ENCODE measurements at regions not wholly inside any gene's neighbourhood (a gene's known extent, or its start where the extent isn't known, plus 50 kb on each side); places are given as distances from the start of the nearest gene placed in this dataset.

DNA sequence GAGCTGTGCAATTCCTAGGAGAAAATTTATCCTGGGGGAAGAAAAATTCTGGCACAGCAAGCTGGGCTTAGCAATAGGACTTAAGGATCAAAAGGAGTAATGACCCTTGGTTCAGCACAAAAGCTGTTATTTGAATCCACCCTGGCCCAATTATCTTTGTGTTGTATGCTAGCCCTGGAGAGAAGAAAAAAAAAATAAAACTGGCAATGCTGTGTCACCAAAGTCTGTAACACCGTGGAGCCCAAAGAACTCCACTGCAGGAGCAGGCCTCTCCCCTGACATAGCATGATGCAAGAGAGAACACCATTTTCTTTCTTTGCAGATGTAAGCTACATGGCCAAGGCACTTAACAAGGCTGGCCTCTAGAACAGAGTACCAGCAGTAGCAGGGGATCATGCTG lies 63.0 kb upstream of the ARHGAP5 start:
- no peaks in the 10 kb centered on the region for H3K79me2 ChIP-seq (ENCODE audit: insufficient read depth, low read length)
- no peaks in the 10 kb centered on the region for H3K27me3 ChIP-seq (ENCODE audit: low read length)
- H3K27ac ChIP-seq (ENCODE audit: low read depth, low read length): no peak overlapping the region
- no peak overlapping the region for H3K9ac ChIP-seq (ENCODE audit: low read length)
- no peak overlapping the region for H3K4me2 ChIP-seq (ENCODE audit: low read depth, low read length, poor library complexity, severe bottlenecking)
- no peak overlapping the region for H2AFZ ChIP-seq (ENCODE audit: low read depth, low read length, severe bottlenecking)
- H4K20me1 ChIP-seq (ENCODE audit: low read depth, low read length): no peaks in the 10 kb centered on the region
- no peak overlapping the region for H3K4me3 ChIP-seq (ENCODE audit: insufficient read depth, low read length, poor library complexity, severe bottlenecking)
- no peaks in the 10 kb centered on the region for H3K9me2 ChIP-seq (replicated peaks; ENCODE audit: insufficient read depth, low read length)
- H3K36me3 ChIP-seq (ENCODE audit: low read length): no peaks in the 10 kb centered on the region
- TF ChIP-seq EZH2phosphoT487 (conservative IDR thresholded peaks at IDR 0.05; ENCODE audit: low read length): no peak
- TF ChIP-seq, protein P1, sequence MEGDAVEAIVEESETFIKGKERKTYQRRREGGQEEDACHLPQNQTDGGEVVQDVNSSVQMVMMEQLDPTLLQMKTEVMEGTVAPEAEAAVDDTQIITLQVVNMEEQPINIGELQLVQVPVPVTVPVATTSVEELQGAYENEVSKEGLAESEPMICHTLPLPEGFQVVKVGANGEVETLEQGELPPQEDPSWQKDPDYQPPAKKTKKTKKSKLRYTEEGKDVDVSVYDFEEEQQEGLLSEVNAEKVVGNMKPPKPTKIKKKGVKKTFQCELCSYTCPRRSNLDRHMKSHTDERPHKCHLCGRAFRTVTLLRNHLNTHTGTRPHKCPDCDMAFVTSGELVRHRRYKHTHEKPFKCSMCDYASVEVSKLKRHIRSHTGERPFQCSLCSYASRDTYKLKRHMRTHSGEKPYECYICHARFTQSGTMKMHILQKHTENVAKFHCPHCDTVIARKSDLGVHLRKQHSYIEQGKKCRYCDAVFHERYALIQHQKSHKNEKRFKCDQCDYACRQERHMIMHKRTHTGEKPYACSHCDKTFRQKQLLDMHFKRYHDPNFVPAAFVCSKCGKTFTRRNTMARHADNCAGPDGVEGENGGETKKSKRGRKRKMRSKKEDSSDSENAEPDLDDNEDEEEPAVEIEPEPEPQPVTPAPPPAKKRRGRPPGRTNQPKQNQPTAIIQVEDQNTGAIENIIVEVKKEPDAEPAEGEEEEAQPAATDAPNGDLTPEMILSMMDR (IDR thresholded peaks at IDR 0.05; ENCODE audit: insufficient read depth, low read length, poor library complexity, severe bottlenecking): no peak
- H3K9me3 ChIP-seq (ENCODE audit: insufficient read depth, low read length): no peaks in the 10 kb centered on the region
- no peaks in the 10 kb centered on the region for H3F3A ChIP-seq (ENCODE audit: insufficient read depth)

DNA sequence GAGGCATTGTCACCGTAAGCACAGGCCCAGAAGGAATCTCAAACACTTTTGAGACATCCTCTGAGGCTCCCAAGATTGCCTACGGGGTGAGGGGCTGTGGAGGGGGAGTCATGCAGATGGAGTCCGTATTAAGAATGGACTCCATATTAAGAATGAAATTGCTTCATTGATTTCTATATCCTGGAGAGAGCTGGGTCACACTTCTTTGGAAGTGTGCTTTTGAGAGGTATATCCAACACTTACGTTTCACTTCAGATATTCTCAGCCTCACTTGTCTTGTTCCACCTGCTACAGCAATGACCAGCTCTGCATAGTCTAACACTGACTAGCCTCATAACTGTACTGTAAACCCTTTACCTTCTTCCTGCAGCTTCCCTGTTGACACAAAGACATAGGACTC lies 62.6 kb upstream of the ARHGAP5 start:
- H3K9me2 ChIP-seq (replicated peaks; ENCODE audit: insufficient read depth, low read length): no peaks in the 10 kb centered on the region
- TF ChIP-seq EZH2phosphoT487 (conservative IDR thresholded peaks at IDR 0.05; ENCODE audit: low read length): no peak
- TF ChIP-seq, protein P1 (IDR thresholded peaks at IDR 0.05; ENCODE audit: insufficient read depth, low read length, poor library complexity, severe bottlenecking): no peak
- H2AFZ ChIP-seq (ENCODE audit: low read depth, low read length, severe bottlenecking): no peak overlapping the region
- H3K4me2 ChIP-seq (ENCODE audit: low read depth, low read length, poor library complexity, severe bottlenecking): no peak overlapping the region
- no peak overlapping the region for H3K9ac ChIP-seq (ENCODE audit: low read length)
- no peaks in the 10 kb centered on the region for H3K36me3 ChIP-seq (ENCODE audit: low read length)
- H3K79me2 ChIP-seq (ENCODE audit: insufficient read depth, low read length): no peaks in the 10 kb centered on the region
- H3F3A ChIP-seq (ENCODE audit: insufficient read depth): no peaks in the 10 kb centered on the region
- no peak overlapping the region for H3K4me3 ChIP-seq (ENCODE audit: insufficient read depth, low read length, poor library complexity, severe bottlenecking)
- H4K20me1 ChIP-seq (ENCODE audit: low read depth, low read length): no peaks in the 10 kb centered on the region
- H3K9me3 ChIP-seq (ENCODE audit: insufficient read depth, low read length): no peaks in the 10 kb centered on the region
- H3K27ac ChIP-seq (ENCODE audit: low read depth, low read length): no peak overlapping the region
- H3K27me3 ChIP-seq (ENCODE audit: low read length): no peaks in the 10 kb centered on the region

DNA sequence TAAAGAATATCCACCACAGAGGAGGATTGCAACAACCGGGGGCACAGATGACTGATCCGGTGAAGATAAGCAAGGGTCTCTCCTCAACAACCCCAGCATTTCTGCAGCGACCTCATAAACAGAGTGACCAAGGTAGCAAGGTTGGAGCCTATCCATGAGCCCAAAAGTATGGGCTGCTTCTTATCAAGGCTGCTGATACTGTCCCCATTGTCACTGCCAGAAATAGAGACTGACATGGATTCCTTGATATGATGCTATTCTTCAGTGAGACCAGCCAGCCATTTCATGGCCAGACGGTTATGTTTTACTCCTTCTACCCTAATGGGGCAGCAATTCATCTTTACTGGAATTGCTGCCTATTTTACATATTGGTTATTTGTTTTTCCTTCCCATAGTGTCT lies 61.9 kb upstream of the ARHGAP5 start:
- Histone ChIP-seq H3K36me3 (ENCODE audit: low read length) (no peaks in the 10 kb centered on the region), H3K9me2 (replicated peaks; ENCODE audit: insufficient read depth, low read length) (no peaks in the 10 kb centered on the region), H3K9ac (ENCODE audit: low read length) (no peak overlapping the region), H3K9me3 (ENCODE audit: insufficient read depth, low read length) (no peaks in the 10 kb centered on the region), H4K20me1 (ENCODE audit: low read depth, low read length) (no peaks in the 10 kb centered on the region), H2AFZ (ENCODE audit: low read depth, low read length, severe bottlenecking) (no peak overlapping the region), H3K4me3 (ENCODE audit: insufficient read depth, low read length, poor library complexity, severe bottlenecking) (no peak overlapping the region), H3K27me3 (ENCODE audit: low read length) (no peaks in the 10 kb centered on the region), H3F3A (ENCODE audit: insufficient read depth) (no peaks in the 10 kb centered on the region), H3K27ac (ENCODE audit: low read depth, low read length) (no peak overlapping the region), H3K79me2 (ENCODE audit: insufficient read depth, low read length) (no peaks in the 10 kb centered on the region), H3K4me2 (ENCODE audit: low read depth, low read length, poor library complexity, severe bottlenecking) (no peak overlapping the region)
- TF ChIP-seq EZH2phosphoT487 (conservative IDR thresholded peaks at IDR 0.05; ENCODE audit: low read length): no peak
- TF ChIP-seq, protein P1 (IDR thresholded peaks at IDR 0.05; ENCODE audit: insufficient read depth, low read length, poor library complexity, severe bottlenecking): no peak

Measured in SU-DHL-6 (cell line).